Sigmoid colon (tissue), 6 donors: ENCODE measurements at regions not wholly inside any gene's neighbourhood (a gene's known extent, or its start where the extent isn't known, plus 50 kb on each side); places are given as distances from the start of the nearest gene placed in this dataset.

Source experiments
- DNase-seq: peaks from one replicate; pipeline ENCODE4 v3.0.0-alpha.2; 2019
- H3K27ac ChIP-seq, 4 donors: fragments of 200-600 bp; sonication (generic); one replicate each; pipeline ENCODE4 v1.5.1; 2016 to 2019; ENCODE audit warnings: mild to moderate bottlenecking in 1 of 4
- H3K27me3 ChIP-seq, 3 donors: fragments of 200-600 bp; sonication (generic); one replicate each; pipeline ENCODE4 v1.5.1; 2019; ENCODE audit warnings: mild to moderate bottlenecking in 1 of 3
- H3K36me3 ChIP-seq, 4 donors: fragments of 200-600 bp; sonication (generic); one replicate each; pipeline ENCODE4 v1.5.1; 2016 to 2019
- H3K4me1 ChIP-seq, 4 donors: fragments of 200-600 bp; sonication (generic); one replicate each; pipeline ENCODE4 v1.5.1; 2017 to 2019
- H3K4me3 ChIP-seq, 4 donors: fragments of 200-600 bp; sonication (generic); one replicate each; pipeline ENCODE4 v1.5.1; 2017 to 2019; ENCODE audit warnings: mild to moderate bottlenecking in 2 of 4, moderate library complexity in 1 of 4
- H3K9me3 ChIP-seq, 4 donors: fragments of 200-600 bp in 3 of 4; sonication (generic) in 3 of 4; one replicate each; pipeline versions ENCODE4 v1.5.1 to v1.6.1; 2013 to 2019
- EP300 ChIP-seq, 4 donors: sonication (generic); formaldehyde crosslinking; IDR thresholded peaks; one replicate each; pipeline ENCODE4 v1.6.1; 2017; ENCODE audit warnings: antibody characterized with exemption in 4 of 4
- POLR2A ChIP-seq, 2 donors: fragments of 450-650 bp; IDR thresholded peaks; one replicate each; pipeline ENCODE4 v1.6.1; 2016; ENCODE audit warnings: antibody characterized with exemption in 2 of 2, mild to moderate bottlenecking in 2 of 2, moderate library complexity in 2 of 2
- POLR2AphosphoS5 ChIP-seq, 4 donors: sonication (generic); formaldehyde crosslinking; IDR thresholded peaks; one replicate each; pipeline ENCODE4 v1.6.1; 2017; ENCODE audit warnings: antibody characterized with exemption in 4 of 4
- WGBS, 2 donors: extraction: QIAGEN DNeasy Blood & Tissue Kit; methylation state at CpG; one replicate each; pipeline ENCODE4 v1.1.7; 2013; 5-methylcytosine and 5-hydroxymethylcytosine counted together
- intact Hi-C: fragments of 100-400 bp; cut with DNase I; formaldehyde crosslinking; loops from one replicate; pipeline ENCODE4 v1.15.1; 2023
- TF ChIP-seq, protein P1 (sequence below), 4 experiments: fragments of 450-650 bp in 3 of 4; fragments of 200-600 bp in 1 of 4; IDR thresholded peaks; one replicate each; pipeline ENCODE4 v1.5.1; 2016 to 2019; ENCODE audit warnings: antibody characterized with exemption in 4 of 4, mild to moderate bottlenecking in 3 of 4, moderate library complexity in 2 of 4
- donor health status: healthy with polysubstance abuse.
- donor health status: healthy.

DNA sequence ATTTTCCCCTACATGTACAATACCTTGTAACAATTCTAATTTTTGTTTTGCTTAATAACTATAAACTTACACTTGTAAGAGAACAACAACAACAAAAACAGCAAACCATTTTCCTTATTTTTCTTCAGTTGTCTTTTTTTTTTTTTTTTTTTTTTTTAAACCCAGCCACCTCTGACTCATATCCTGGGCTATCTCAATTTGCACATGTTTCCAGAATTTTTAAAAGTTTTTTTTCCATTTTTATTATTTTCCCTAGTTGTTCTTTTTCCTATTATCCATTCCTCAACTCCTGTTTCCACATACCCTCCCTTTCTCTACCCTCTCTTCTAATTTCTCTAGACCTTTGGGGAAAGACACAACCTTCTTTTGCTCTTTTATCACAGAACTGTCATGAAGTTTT, 112.5 kb downstream of the EFEMP1 start:
- H3K4me3 ChIP-seq: no peak overlapping the region
- no peaks in the 10 kb centered on the region for H3K27me3 ChIP-seq
- TF ChIP-seq POLR2A (IDR thresholded peaks at IDR 0.05) (no peak), POLR2AphosphoS5 (IDR thresholded peaks at IDR 0.05) (no peak), EP300 (IDR thresholded peaks at IDR 0.05) (no peak)
- TF ChIP-seq, protein P1, sequence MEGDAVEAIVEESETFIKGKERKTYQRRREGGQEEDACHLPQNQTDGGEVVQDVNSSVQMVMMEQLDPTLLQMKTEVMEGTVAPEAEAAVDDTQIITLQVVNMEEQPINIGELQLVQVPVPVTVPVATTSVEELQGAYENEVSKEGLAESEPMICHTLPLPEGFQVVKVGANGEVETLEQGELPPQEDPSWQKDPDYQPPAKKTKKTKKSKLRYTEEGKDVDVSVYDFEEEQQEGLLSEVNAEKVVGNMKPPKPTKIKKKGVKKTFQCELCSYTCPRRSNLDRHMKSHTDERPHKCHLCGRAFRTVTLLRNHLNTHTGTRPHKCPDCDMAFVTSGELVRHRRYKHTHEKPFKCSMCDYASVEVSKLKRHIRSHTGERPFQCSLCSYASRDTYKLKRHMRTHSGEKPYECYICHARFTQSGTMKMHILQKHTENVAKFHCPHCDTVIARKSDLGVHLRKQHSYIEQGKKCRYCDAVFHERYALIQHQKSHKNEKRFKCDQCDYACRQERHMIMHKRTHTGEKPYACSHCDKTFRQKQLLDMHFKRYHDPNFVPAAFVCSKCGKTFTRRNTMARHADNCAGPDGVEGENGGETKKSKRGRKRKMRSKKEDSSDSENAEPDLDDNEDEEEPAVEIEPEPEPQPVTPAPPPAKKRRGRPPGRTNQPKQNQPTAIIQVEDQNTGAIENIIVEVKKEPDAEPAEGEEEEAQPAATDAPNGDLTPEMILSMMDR (IDR thresholded peaks at IDR 0.05): no peak
- no peaks in the 10 kb centered on the region for H3K9me3 ChIP-seq
- intact Hi-C loops: no loop called here
- no peak for DNase-seq
- H3K27ac ChIP-seq: no peak overlapping the region
- H3K36me3 ChIP-seq: no peaks in the 10 kb centered on the region
- H3K4me1 ChIP-seq: no peaks in the 10 kb centered on the region

DNA sequence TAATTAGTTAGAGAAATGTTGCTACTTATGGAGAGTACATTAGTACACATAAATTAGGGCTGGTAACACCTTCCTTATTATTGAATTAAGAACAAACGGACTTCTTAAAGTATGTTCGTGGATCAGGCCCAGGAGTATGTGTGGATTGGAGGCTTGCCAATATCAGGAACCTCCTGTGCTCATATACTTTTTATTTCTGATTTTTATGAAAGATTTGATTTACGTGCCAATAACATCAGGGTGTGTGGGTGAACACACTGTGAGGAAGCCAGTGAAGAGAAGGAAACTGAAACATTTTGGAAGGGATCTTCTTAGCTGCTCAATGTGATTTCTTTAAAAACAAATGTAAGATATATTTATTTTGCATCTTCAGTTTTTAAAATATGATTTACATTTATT, 113.0 kb downstream of the EFEMP1 start:
- Histone ChIP-seq H3K36me3 (no peaks in the 10 kb centered on the region), H3K27ac (no peak overlapping the region), H3K4me1 (no peaks in the 10 kb centered on the region), H3K9me3 (no peaks in the 10 kb centered on the region), H3K27me3 (no peaks in the 10 kb centered on the region), H3K4me3 (no peak overlapping the region)
- 27 to 65% methylated on average over 3 of the region's 3 CpGs for WGBS, 2 donors
- TF ChIP-seq POLR2AphosphoS5 (IDR thresholded peaks at IDR 0.05): no peak
- TF ChIP-seq, protein P1 (IDR thresholded peaks at IDR 0.05): no peak
- intact Hi-C loops: no loop called here
- no peak for DNase-seq

DNA sequence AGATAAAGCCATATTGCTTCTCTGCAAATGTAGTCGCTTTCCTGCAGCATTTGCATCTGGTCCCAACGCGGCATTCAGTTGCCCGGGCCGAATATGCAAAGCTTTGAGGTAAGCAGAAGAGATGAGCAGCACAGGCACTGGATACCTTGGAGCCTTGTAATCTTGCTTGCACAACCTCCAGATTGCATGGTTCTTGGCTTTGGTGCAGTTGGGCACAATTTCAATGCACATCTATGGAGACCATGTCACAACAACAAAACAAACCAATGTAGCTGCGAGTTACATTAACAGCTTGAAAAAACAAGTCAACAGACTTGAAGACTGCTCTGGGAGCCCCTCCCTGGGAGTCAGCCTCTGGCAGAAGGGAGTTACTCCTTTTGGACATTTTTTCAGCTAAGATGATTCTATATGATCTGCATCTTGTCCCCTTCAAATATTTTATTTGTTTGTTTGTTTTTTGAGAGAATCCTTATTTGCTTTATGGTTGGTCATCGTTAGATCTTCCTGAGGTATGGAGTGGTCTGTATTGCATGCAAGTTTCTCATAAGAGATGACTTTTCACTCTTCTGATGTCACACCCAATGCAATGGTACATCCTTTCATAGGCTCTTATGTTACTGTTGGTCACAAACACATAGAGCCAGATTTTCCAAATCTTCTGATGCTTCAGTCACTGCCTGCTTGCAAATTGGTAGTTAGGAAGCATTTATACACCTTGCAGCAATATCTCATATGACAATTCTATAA, 113.5 kb downstream of the EFEMP1 start:
- TF ChIP-seq POLR2AphosphoS5 (IDR thresholded peaks at IDR 0.05): no peak
- TF ChIP-seq, protein P1 (IDR thresholded peaks at IDR 0.05): no peak
- TF ChIP-seq EP300 (IDR thresholded peaks at IDR 0.05): no peak
- WGBS, 2 donors: 70 to 81% methylated on average over 7 of the region's 7 CpGs
- intact Hi-C loops: no loop called here
- Histone ChIP-seq H3K36me3 (no peaks in the 10 kb centered on the region), H3K4me3 (no peak overlapping the region), H3K4me1 (no peaks in the 10 kb centered on the region), H3K27ac (no peak overlapping the region), H3K9me3 (no peaks in the 10 kb centered on the region), H3K27me3 (no peaks in the 10 kb centered on the region)
- DNase-seq: peak; percentile 76

DNA sequence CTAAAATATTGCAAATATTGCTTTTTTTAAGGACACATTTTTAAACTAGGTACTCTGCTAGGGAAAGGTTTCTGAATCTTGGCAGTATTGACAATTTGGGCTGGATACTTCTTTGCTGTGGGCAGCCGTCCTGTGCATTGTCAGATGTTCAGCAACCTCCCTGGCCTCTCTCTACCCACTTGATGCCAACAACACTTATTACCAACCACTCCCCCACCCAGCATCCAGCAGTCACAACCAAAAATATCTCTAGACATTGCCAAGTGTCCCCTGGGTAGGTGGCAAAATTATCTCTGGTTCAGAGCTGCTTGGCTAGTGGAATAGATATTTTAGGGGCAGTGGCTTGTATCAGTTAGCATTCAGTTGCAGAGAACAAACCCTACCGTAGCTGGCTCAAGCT, 114.3 kb upstream of the PNPT1 start:
- WGBS, 2 donors: 86 to 91% methylated on average over 2 of the region's 2 CpGs
- DNase-seq: no peak
- Histone ChIP-seq H3K36me3 (no peaks in the 10 kb centered on the region), H3K4me3 (no peak overlapping the region), H3K4me1 (no peaks in the 10 kb centered on the region), H3K9me3 (no peaks in the 10 kb centered on the region), H3K27me3 (no peaks in the 10 kb centered on the region), H3K27ac (no peak overlapping the region)
- TF ChIP-seq POLR2A (IDR thresholded peaks at IDR 0.05) (no peak), POLR2AphosphoS5 (IDR thresholded peaks at IDR 0.05) (no peak), EP300 (IDR thresholded peaks at IDR 0.05) (no peak)
- TF ChIP-seq, protein P1 (IDR thresholded peaks at IDR 0.05): no peak
- intact Hi-C loops: no loop called here

DNA sequence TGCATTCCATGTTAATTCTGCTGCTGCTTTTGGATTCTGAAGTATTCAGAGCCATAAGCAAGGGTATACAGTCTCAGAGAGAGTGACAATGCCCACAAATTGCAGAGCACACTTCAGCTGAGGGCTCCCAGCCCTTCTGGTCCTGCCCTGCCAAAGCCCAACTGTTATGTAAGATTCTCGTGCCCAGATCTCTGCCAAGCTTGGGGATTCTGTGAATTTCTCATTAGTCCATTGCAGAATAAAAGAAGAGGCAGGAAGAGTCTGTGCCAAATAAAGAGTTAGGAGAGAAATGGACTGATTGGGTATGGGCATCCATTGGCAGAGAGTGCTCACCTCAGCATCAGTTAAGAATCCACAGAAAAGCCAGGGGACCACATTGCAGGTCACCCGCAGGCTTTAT, 112.0 kb upstream of the PNPT1 start:
- DNase-seq: no peak

More for the DNA sequence above, 112.0 kb upstream of the PNPT1 start:
- Histone ChIP-seq H3K4me3 (no peak overlapping the region), H3K36me3 (no peaks in the 10 kb centered on the region), H3K9me3 (no peaks in the 10 kb centered on the region), H3K4me1 (no peaks in the 10 kb centered on the region), H3K27me3 (no peaks in the 10 kb centered on the region), H3K27ac (no peak overlapping the region)
- intact Hi-C loops: no loop called here
- TF ChIP-seq POLR2A (IDR thresholded peaks at IDR 0.05) (no peak), POLR2AphosphoS5 (IDR thresholded peaks at IDR 0.05) (no peak), EP300 (IDR thresholded peaks at IDR 0.05) (no peak)
- TF ChIP-seq, protein P1 (IDR thresholded peaks at IDR 0.05): no peak
- 82 to 87% methylated on average over 2 of the region's 2 CpGs for WGBS, 2 donors
